PC-9 (cell line): ENCODE measurements at regions not wholly inside any gene's neighbourhood (a gene's known extent, or its start where the extent isn't known, plus 50 kb on each side); places are given as distances from the start of the nearest gene placed in this dataset.

Experiments used
- BruUV-seq: library from RNA; stranded (reverse); fragments of 400-500 nt; replicated peaks from 2 replicates; lab custom pipeline; 2021; lab: Mats Ljungman, UMichigan
- CTCF ChIA-PET: fragments of 300-600 bp; sonication (Branson Sonifier 250); formaldehyde crosslinking; loops from one replicate; lab custom pipeline; 2022; ENCODE audit warnings: antibody characterized with exemption; lab: Charles Lee
- POLR2A ChIA-PET: fragments of 300-600 bp; sonication (Branson Sonifier 250); formaldehyde crosslinking; loops from one replicate; lab custom pipeline; 2022; ENCODE audit warnings: antibody characterized with exemption; ENCODE audit not compliant: unreplicated experiment; lab: Charles Lee
- DNase-seq, 2 experiments: peaks; one replicate each; pipeline versions ENCODE4 v3.0.0 to v3.0.0-alpha.2; 2015 to 2022; ENCODE audit warnings: mixed read lengths in 1 of 2
- H2AFZ ChIP-seq: fragments of 200-600 bp; sonication (generic); 2 replicates; pipeline ENCODE4 v1.8.1; 2017; ENCODE audit warnings: antibody characterized with exemption
- H3F3A ChIP-seq: fragments of 200-600 bp; sonication (generic); 2 replicates; pipeline ENCODE4 v1.8.1; 2017; ENCODE audit warnings: antibody characterized with exemption, mild to moderate bottlenecking, low read depth; ENCODE audit not compliant: insufficient read depth
- H3K27ac ChIP-seq: fragments of 200-600 bp; sonication (generic); 2 replicates; pipeline ENCODE4 v1.6.1; 2016; ENCODE audit warnings: mixed run types
- H3K27me3 ChIP-seq: fragments of 200-600 bp; sonication (generic); 2 replicates; pipeline ENCODE4 v1.6.1; 2016; ENCODE audit warnings: low read depth, mixed run types; ENCODE audit not compliant: insufficient read depth
- H3K36me3 ChIP-seq: fragments of 200-600 bp; sonication (generic); 2 replicates; pipeline ENCODE4 v1.6.1; 2016; ENCODE audit warnings: low read depth, mixed run types
- H3K4me1 ChIP-seq: fragments of 200-600 bp; sonication (generic); replicated peaks from 2 replicates; pipeline ENCODE4 v1.6.1; 2016; ENCODE audit warnings: mixed run types; ENCODE audit not compliant: insufficient read depth
- H3K4me2 ChIP-seq: fragments of 200-600 bp; sonication (generic); 2 replicates; pipeline ENCODE4 v1.6.1; 2017; ENCODE audit warnings: mixed run types
- H3K4me3 ChIP-seq: fragments of 200-600 bp; sonication (generic); 2 replicates; pipeline ENCODE4 v1.6.1; 2016; ENCODE audit warnings: mixed run types
- H3K79me2 ChIP-seq: fragments of 200-600 bp; sonication (generic); 2 replicates; pipeline ENCODE4 v1.6.1; 2017; ENCODE audit warnings: low read depth, mixed run types
- H3K9me2 ChIP-seq: fragments of 200-600 bp; sonication (generic); 2 replicates; pipeline ENCODE4 v1.8.1; 2017; ENCODE audit warnings: mild to moderate bottlenecking; ENCODE audit not compliant: insufficient read depth
- H3K9me3 ChIP-seq: fragments of 200-600 bp; sonication (generic); 2 replicates; pipeline ENCODE4 v1.8.1; 2016; ENCODE audit warnings: low read depth; ENCODE audit not compliant: insufficient read depth
- H4K20me1 ChIP-seq: fragments of 200-600 bp; sonication (generic); 2 replicates; pipeline ENCODE4 v1.8.1; 2017; ENCODE audit not compliant: insufficient read depth
- CTCF ChIP-seq: fragments of 200-600 bp; sonication (generic); conservative IDR thresholded peaks from 2 replicates; pipeline ENCODE4 v1.6.1; 2017; ENCODE audit warnings: mixed run types, antibody characterized with exemption, mild to moderate bottlenecking, moderate library complexity
- EZH2 ChIP-seq: fragments of 200-600 bp; sonication (generic); IDR thresholded peaks from 2 replicates; pipeline ENCODE4 v1.8.0; 2017; ENCODE audit warnings: antibody characterized with exemption, low read depth
- intact Hi-C: fragments of 100-400 bp; cut with micrococcal nuclease; formaldehyde crosslinking; loops from one replicate; pipeline ENCODE4 v1.10.0; 2022; ENCODE audit not compliant: unreplicated experiment

GRCh38 chr7:54622696-54623309 is 80.6 kb downstream of the VSTM2A start:
- no peaks in the 10 kb centered on the region for H3K9me2 ChIP-seq
- intact Hi-C loops = no loop called here
- no peak for DNase-seq
- H2AFZ ChIP-seq = no peak overlapping the region
- no peaks in the 10 kb centered on the region for H3K79me2 ChIP-seq
- H3K4me1 ChIP-seq = no peaks in the 10 kb centered on the region
- H3F3A ChIP-seq = no peaks in the 10 kb centered on the region
- peaks cover 2% of the 10 kb centered on the region; the same call in 1 of the 2 replicates for H3K9me3 ChIP-seq
- TF ChIP-seq CTCF (no peak), EZH2 (no peak)
- no peaks in the 10 kb centered on the region for H3K36me3 ChIP-seq
- CTCF ChIA-PET = no interaction called here
- BruUV-seq = no TSS peak
- no peak overlapping the region for H3K4me2 ChIP-seq
- H4K20me1 ChIP-seq = no peaks in the 10 kb centered on the region
- POLR2A ChIA-PET = no interaction called here
- no peaks in the 10 kb centered on the region for H3K27me3 ChIP-seq
- H3K4me3 ChIP-seq = no peak overlapping the region
- no peak overlapping the region for H3K27ac ChIP-seq
